PC-9 (cell line): ENCODE measurements at regions not wholly inside any gene's neighbourhood (a gene's known extent, or its start where the extent isn't known, plus 50 kb on each side); places are given as distances from the start of the nearest gene placed in this dataset.

ENCODE experiments used
- BruUV-seq: library from RNA; stranded (reverse); fragments of 400-500 nt; replicated peaks from 2 replicates; lab custom pipeline; 2021; lab: Mats Ljungman, UMichigan
- CTCF ChIA-PET: fragments of 300-600 bp; sonication (Branson Sonifier 250); formaldehyde crosslinking; loops from one replicate; lab custom pipeline; 2022; ENCODE audit warnings: antibody characterized with exemption; lab: Charles Lee
- POLR2A ChIA-PET: fragments of 300-600 bp; sonication (Branson Sonifier 250); formaldehyde crosslinking; loops from one replicate; lab custom pipeline; 2022; ENCODE audit warnings: antibody characterized with exemption; ENCODE audit not compliant: unreplicated experiment; lab: Charles Lee
- DNase-seq, 2 experiments: peaks; one replicate each; pipeline versions ENCODE4 v3.0.0 to v3.0.0-alpha.2; 2015 to 2022; ENCODE audit warnings: mixed read lengths in 1 of 2
- H2AFZ ChIP-seq: fragments of 200-600 bp; sonication (generic); 2 replicates; pipeline ENCODE4 v1.8.1; 2017; ENCODE audit warnings: antibody characterized with exemption
- H3F3A ChIP-seq: fragments of 200-600 bp; sonication (generic); 2 replicates; pipeline ENCODE4 v1.8.1; 2017; ENCODE audit warnings: antibody characterized with exemption, mild to moderate bottlenecking, low read depth; ENCODE audit not compliant: insufficient read depth
- H3K27ac ChIP-seq: fragments of 200-600 bp; sonication (generic); 2 replicates; pipeline ENCODE4 v1.6.1; 2016; ENCODE audit warnings: mixed run types
- H3K27me3 ChIP-seq: fragments of 200-600 bp; sonication (generic); 2 replicates; pipeline ENCODE4 v1.6.1; 2016; ENCODE audit warnings: low read depth, mixed run types; ENCODE audit not compliant: insufficient read depth
- H3K36me3 ChIP-seq: fragments of 200-600 bp; sonication (generic); 2 replicates; pipeline ENCODE4 v1.6.1; 2016; ENCODE audit warnings: low read depth, mixed run types
- H3K4me1 ChIP-seq: fragments of 200-600 bp; sonication (generic); replicated peaks from 2 replicates; pipeline ENCODE4 v1.6.1; 2016; ENCODE audit warnings: mixed run types; ENCODE audit not compliant: insufficient read depth
- H3K4me2 ChIP-seq: fragments of 200-600 bp; sonication (generic); 2 replicates; pipeline ENCODE4 v1.6.1; 2017; ENCODE audit warnings: mixed run types
- H3K4me3 ChIP-seq: fragments of 200-600 bp; sonication (generic); 2 replicates; pipeline ENCODE4 v1.6.1; 2016; ENCODE audit warnings: mixed run types
- H3K79me2 ChIP-seq: fragments of 200-600 bp; sonication (generic); 2 replicates; pipeline ENCODE4 v1.6.1; 2017; ENCODE audit warnings: low read depth, mixed run types
- H3K9me2 ChIP-seq: fragments of 200-600 bp; sonication (generic); 2 replicates; pipeline ENCODE4 v1.8.1; 2017; ENCODE audit warnings: mild to moderate bottlenecking; ENCODE audit not compliant: insufficient read depth
- H3K9me3 ChIP-seq: fragments of 200-600 bp; sonication (generic); 2 replicates; pipeline ENCODE4 v1.8.1; 2016; ENCODE audit warnings: low read depth; ENCODE audit not compliant: insufficient read depth
- H4K20me1 ChIP-seq: fragments of 200-600 bp; sonication (generic); 2 replicates; pipeline ENCODE4 v1.8.1; 2017; ENCODE audit not compliant: insufficient read depth
- CTCF ChIP-seq: fragments of 200-600 bp; sonication (generic); conservative IDR thresholded peaks from 2 replicates; pipeline ENCODE4 v1.6.1; 2017; ENCODE audit warnings: mixed run types, antibody characterized with exemption, mild to moderate bottlenecking, moderate library complexity
- EZH2 ChIP-seq: fragments of 200-600 bp; sonication (generic); IDR thresholded peaks from 2 replicates; pipeline ENCODE4 v1.8.0; 2017; ENCODE audit warnings: antibody characterized with exemption, low read depth
- intact Hi-C: fragments of 100-400 bp; cut with micrococcal nuclease; formaldehyde crosslinking; loops from one replicate; pipeline ENCODE4 v1.10.0; 2022; ENCODE audit not compliant: unreplicated experiment

- CTCF ChIA-PET = no interaction called here
- POLR2A ChIA-PET = no interaction called here
- Histone ChIP-seq H3F3A (no peaks in the 10 kb centered on the region), H3K79me2 (no peaks in the 10 kb centered on the region), H3K9me2 (no peaks in the 10 kb centered on the region), H3K36me3 (no peaks in the 10 kb centered on the region), H4K20me1 (no peaks in the 10 kb centered on the region), H3K4me2 (no peak overlapping the region), H3K27ac (no peak overlapping the region), H3K4me3 (no peak overlapping the region), H2AFZ (no peak overlapping the region), H3K4me1 (no peaks in the 10 kb centered on the region), H3K9me3 (no peaks in the 10 kb centered on the region), H3K27me3 (peaks cover 21% of the 10 kb centered on the region)
- intact Hi-C loops = no loop called here
- no peak for DNase-seq
- BruUV-seq = no TSS peak
- TF ChIP-seq CTCF = no peak
- TF ChIP-seq EZH2 = no peak
Measured at GRCh38 chr20:56121850-56122249, 116.5 kb upstream of the CBLN4 start.

GRCh38 chr20:56143759-56144158 is 104.8 kb upstream of the MC3R start:
- intact Hi-C loops = no loop called here
- Histone ChIP-seq H3K4me1 (no peaks in the 10 kb centered on the region), H3K79me2 (no peaks in the 10 kb centered on the region), H3K9me3 (peaks cover 8% of the 10 kb centered on the region; the same call in 1 of the 2 replicates), H3K27me3 (no peaks in the 10 kb centered on the region), H3K36me3 (no peaks in the 10 kb centered on the region), H2AFZ (no peak overlapping the region), H3K9me2 (no peaks in the 10 kb centered on the region), H4K20me1 (no peaks in the 10 kb centered on the region), H3K27ac (no peak overlapping the region), H3F3A (no peaks in the 10 kb centered on the region), H3K4me2 (no peak overlapping the region), H3K4me3 (no peak overlapping the region)
- TF ChIP-seq CTCF (no peak), EZH2 (no peak)
- BruUV-seq = no TSS peak
- CTCF ChIA-PET = no interaction called here
- no peak for DNase-seq
- POLR2A ChIA-PET = no interaction called here

- no peak overlapping the region for H2AFZ ChIP-seq
- no peak for TF ChIP-seq CTCF
- no peak for TF ChIP-seq EZH2
- H3F3A ChIP-seq = no peaks in the 10 kb centered on the region
- H3K36me3 ChIP-seq = no peaks in the 10 kb centered on the region
- ChIA-PET POLR2A (no interaction called here), CTCF (no interaction called here)
- BruUV-seq = no TSS peak
- H3K4me1 ChIP-seq = no peaks in the 10 kb centered on the region
- no peak overlapping the region for H3K4me3 ChIP-seq
- H4K20me1 ChIP-seq = no peaks in the 10 kb centered on the region
- H3K9me3 ChIP-seq = no peaks in the 10 kb centered on the region
- no peaks in the 10 kb centered on the region for H3K79me2 ChIP-seq
- H3K9me2 ChIP-seq = no peaks in the 10 kb centered on the region
- no peak overlapping the region for H3K4me2 ChIP-seq
- intact Hi-C loops = no loop called here
- H3K27me3 ChIP-seq = peaks cover 36% of the 10 kb centered on the region
- no peak for DNase-seq
- H3K27ac ChIP-seq = no peak overlapping the region
Measured at GRCh38 chr20:56151834-56152233, 96.7 kb upstream of the MC3R start.
